NCI-H146 treated with DMSO at 0.1 percent for 48 hours (cell line): ENCODE measurements at regions not wholly inside any gene's neighbourhood (a gene's known extent, or its start where the extent isn't known, plus 50 kb on each side); places are given as distances from the start of the nearest gene placed in this dataset.

ENCODE experiments used
- DNase-seq: peaks from one replicate; lab custom pipeline; 2025; ENCODE audit not compliant: unreplicated experiment; lab: John Stamatoyannopoulos, UW

- DNase-seq = no peak
These were observed 52.2 kb downstream of the ADRA2C start for GRCh38 chr4:3818371-3818770.

DNA sequence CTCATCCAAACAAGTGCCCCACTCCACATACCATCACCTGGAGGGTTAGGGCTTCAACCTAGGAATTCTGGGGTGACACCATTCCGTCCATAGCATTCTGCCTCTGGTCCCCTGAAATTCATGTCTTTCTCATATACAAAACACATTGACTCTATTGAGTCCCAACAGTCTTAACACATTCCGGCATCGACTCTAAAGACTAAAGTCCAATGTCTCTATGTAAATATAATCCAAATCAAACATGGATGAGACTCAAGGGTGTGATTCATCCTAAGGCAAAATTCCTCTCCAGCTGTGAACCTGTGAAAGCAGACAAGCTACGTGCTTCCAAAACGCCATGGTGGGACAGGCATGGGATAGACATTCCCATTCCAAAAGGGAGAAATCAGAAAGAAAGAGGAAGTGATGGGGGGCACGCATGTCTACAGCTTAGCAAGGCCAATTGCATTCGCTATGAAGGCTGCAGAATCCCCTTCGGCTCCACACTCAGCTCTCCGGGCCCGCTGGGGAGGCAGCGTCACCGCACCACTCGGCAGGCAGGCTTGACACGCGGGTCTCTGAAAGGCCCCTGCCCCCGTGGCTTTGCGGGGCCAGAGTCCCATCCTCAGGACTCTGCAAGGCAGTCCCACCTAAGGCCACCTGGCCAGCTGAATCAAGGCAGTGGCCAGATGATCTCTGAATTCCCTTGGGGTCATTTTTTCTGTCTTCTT lies 53.2 kb downstream of the ADRA2C start:
- DNase-seq = no peak

GRCh38 chr4:3820016-3820805 lies 54.0 kb downstream of the ADRA2C start:
- DNase-seq = no peak

GRCh38 chr4:3820806-3821579 lies 54.8 kb downstream of the ADRA2C start:
- no peak for DNase-seq

DNA sequence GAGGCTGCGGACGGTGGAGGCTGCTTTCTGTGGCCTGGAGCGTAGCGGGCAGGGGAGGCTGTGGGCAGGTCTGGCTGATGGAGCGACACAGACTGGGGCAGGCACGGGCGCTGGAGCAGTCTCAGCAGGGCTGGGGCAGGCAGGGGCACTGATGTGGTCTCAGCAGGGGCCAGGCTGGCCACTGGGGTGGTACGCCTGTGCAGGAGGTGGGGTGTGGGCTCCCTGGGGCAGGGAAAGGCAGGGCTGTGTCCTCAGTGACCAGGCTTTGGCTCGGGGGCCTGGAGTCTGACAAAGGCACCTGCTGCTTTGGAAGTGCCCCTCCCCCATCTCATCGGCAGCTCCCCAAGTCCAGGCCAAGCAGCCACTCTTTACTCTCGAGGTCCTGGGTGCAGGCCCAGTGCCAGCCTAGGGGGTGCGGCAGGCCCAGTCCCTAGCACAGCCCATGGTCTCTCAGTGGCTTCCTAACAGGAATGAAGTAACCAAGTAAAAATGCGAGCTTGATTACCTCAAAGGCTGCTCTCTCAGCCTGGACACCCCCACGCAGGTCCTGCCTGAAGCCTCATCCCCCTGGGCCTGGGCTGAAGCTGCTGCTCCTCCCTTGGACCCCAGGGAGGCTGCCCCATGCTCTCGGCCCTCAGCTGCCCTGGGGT lies 55.5 kb downstream of the ADRA2C start:
- DNase-seq = no peak

DNA sequence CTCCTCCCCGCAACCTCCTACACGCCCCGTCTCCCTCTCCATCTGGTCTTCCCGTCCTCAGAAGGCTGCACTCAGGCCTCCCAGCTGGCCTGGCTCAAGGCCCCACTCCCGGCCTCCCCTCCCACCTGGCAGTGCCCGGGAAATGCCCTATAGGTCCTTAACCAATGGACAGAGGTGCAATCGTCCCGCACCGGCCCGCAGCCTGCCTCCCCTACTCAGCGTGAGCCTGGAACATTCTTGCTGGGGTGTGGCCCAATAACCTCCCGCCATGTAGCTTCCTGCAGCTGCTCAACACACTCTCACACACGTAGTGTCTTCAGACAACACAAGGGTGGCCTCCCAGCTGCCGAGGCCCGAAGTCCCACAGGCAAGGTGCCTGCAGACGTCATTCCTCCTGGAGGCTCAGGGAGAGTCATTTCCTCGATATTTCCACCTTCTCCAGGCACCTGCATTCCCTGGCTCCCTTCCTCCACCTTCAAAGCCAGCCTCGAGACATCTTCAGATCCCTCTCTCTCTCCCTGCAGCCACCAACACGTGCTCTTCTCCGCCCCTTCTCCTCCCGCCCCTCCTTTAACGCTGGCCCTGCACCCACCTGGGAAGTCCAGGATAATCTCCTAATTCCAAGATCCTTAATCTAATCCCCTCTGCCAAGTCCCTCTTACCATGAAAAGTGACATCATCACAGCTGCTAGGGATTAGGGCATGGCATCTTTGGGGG lies 56.2 kb downstream of the ADRA2C start:
- DNase-seq = no peak

DNA sequence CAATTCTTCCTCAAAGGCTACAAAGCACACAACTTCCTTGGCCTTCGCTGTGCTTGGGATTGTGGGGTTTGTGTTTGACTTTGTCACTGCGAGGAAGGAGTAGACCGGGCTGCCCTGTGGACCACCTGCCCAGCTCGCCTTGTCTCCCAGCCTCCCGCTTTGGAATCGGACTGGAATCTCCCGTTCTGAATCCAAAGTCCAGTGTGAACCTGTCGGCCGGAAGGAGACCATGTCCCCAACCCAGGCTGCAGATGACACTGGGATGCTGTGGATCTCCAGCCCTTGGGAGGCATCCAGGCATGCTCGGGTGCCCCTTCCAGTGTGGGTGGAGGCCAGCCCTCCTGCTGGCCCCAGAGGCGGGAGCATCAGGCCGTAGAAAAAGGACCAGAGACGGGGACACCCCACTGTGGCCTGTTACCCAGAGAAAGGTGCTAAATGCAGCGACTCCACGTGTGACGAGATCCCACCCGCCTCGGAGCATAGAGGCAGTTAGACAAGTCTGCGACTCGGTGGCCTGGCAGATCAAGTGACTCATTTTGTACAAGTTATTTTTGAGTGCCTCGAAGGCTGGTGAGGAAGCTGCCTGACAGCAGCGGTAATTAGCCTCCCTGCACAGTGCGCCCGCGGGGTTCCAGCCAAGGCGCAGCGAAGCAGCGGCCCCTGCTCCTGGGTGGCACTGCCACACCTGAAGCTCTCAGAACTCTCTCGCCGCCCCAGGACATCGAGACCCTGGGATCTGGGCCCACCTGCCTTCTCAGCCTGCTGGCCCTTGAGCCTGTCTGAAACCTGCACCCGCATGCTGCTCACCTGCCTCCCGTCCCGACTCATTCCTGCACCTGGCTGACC lies 57.5 kb downstream of the ADRA2C start:
- no peak for DNase-seq

GRCh38 chr4:3824521-3825270 lies 58.5 kb downstream of the ADRA2C start:
- no peak for DNase-seq

DNA sequence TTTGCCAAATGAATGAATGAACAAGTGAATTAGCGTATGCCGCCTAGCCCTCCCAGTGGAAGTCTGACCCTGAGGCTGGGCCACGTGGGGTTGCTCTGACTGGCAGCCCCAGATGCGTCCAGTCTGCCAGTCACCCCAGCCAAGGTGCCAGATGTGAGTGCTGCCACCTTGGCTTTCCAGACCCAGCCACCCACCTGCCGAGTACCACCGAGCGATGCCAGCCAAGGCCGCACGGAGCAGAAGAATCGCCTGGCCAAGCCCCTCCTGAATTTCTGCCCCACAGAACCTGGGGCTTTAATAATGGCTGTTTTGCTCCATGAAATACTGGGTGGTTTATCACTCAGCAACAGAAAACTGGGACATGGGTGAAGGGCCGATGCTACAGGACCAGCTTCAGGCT lies 59.3 kb downstream of the ADRA2C start:
- no peak for DNase-seq

DNA sequence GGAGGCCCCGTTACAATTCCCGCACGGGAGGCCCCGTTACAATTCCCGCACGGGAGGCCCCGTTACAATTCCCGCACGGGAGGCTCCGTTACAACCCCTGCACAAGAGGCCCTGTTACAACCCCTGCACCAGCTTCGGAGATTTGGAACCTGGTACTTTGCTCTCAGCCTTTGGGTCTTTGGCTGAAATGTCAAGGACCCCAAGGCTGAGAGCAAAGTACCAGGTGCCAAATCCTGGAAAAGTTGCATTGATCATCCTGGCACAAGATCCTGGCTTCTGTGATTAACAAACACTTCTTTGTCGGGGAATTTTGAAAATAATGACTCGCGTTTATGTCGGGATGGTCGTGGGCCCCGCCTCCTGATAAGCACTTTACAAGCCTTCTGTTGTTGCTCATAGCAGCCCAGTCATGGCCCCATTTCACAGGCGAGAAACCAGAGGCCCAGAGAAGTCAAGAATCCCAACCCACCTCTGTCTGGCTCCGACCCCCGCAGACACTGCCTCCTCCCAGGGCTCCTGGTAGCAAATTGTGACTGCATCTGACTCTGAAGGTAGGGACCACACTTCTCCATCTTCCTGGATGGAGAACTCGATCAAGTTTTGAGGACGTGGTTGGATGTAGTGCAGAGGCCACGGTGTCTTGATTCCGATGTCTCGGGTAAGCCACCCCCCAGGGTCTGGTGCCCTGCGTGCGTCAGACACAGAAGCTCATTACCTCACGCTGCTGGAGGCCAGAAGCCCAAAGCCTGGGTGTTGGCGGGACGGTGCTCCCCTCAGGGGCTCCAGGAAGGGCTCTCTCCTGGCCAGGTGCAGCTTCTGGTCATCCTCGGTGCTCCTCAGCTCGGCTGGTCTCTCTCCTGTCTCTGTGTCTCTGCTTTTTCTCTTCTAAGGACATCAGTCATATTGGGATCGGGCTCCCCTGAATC lies 60.3 kb downstream of the ADRA2C start:
- DNase-seq = no peak

GRCh38 chr4:3827616-3828492 lies 61.7 kb downstream of the ADRA2C start:
- DNase-seq = no peak

DNA sequence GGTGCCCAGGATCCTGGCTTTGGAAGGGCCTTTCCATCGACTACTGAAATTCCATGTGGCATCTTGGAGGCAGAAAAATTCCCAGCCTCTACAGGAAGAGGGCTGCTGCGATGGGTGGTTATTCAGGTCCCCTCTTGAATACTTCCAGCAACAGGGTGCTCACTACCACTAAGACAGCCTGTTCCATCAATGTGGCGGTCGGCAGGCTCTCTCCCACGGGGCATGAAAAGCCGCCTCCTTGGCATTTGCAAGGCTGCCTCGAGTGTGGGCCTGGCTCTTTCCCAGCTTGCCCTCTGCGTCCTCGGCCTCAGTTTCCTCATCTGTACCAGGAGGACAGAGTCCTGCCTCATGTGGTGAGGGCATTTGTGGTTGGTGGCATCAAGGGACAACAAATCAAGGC lies 62.4 kb downstream of the ADRA2C start:
- DNase-seq = no peak

DNA sequence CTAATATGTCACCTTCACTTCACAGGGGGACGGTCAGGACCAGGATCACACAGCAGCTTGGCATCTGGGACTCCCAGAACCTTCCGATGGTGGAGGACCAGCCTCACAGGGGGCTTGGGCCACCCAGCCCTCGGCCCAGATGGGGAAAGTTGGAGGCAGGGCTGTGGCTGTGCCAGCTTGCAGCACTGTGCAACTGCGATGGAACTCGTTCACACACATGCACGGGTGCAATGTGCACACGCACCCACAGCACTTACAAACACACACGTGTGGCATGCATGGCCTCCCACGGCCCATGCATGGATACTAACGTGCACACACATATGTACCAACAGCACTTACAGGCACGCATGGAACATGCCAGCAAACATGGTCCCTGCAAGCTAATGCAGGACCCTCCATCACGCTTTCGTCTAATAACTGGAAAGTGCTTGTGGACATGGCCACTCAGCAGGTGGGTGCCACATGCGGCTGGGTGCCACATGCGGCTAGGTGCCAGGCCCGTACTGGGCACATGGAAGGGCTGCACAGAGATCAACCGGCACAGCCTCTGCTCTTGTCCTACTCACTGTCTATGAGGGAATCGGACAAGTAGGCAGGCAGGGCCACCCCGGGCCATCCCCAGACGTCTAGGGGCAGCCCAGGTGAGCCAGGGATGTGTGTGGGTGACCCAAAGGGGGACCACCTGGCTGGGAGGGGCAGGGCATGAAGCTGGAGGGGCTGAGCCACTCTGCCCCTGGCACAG lies 63.2 kb downstream of the ADRA2C start:
- no peak for DNase-seq

DNA sequence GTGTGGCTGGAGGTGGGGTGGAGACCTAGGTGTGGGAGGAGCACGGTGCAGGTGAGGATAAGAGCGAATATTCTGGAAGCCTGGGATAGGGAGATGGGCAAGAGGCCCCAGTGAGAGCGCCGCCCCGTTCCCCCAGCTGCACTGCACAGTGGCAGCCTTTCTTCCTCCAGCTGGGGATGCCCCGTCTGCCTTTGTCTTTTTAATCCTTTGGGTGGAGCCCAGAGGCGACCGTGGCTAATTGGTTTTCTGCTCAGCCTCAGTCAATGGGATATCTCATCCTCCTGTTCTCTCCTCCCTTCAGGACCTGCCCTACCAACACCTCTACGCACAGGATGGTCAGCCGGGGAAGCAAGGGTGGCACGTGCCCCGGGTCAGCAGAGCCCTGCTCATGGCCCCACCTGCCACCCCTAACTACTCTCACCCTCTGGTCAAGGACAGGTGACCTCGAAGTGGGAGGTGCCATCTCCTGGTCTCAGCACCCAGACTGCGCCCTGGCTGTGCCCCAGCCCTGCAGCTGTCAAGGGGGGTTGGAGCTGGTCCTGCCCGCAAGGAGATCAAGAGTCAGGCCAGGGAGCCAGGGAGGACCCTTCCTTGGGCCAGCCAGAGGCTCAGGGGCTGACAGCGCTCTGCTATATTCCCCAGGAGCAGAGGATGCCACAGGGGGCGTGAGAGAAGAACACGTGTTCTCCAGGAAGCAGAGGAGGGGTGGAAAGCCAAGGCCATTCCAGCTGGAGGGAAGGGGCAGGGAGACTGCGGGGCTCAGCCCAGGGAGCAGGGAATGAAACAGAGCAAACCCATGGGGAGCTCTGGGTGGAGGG lies 64.0 kb downstream of the ADRA2C start:
- no peak for DNase-seq

- no peak for DNase-seq
These were observed 64.8 kb downstream of the ADRA2C start for GRCh38 chr4:3830774-3831528.
